OCI-LY7 (cell line): ENCODE measurements at regions not wholly inside any gene's neighbourhood (a gene's known extent, or its start where the extent isn't known, plus 50 kb on each side); places are given as distances from the start of the nearest gene placed in this dataset.

Experiments used
- CTCF ChIP-seq: fragments of 200-600 bp; sonication (generic); conservative IDR thresholded peaks from 2 replicates; pipeline ENCODE4 v1.5.1; 2014; ENCODE audit warnings: mild to moderate bottlenecking, antibody characterized with exemption, low read length, moderate library complexity, mixed read lengths
- EZH2phosphoT487 ChIP-seq: fragments of 200-600 bp; sonication (generic); IDR thresholded peaks from 2 replicates; pipeline ENCODE4 v1.6.1; 2018; ENCODE audit warnings: low read depth, borderline replicate concordance, mild to moderate bottlenecking, mixed run types, antibody characterized with exemption, low read length, moderate library complexity, mixed read lengths

GRCh38 chrX:115368876-115369275, 79.4 kb downstream of the LUZP4 start:
- TF ChIP-seq CTCF: no peak
- TF ChIP-seq EZH2phosphoT487: no peak
